Epithelial cell of proximal tubule (primary cell): ENCODE measurements at regions not wholly inside any gene's neighbourhood (a gene's known extent, or its start where the extent isn't known, plus 50 kb on each side); places are given as distances from the start of the nearest gene placed in this dataset.
"Not testable (repeated sequence)": the region's sequence is repeated elsewhere in the genome, so short reads cannot be mapped to it uniquely, and the experiment has no call there.

Experiments
- DNase-seq: peaks from one replicate; pipeline ENCODE4 v3.0.0-alpha.2; 2011; ENCODE audit warnings: low read depth
- H3K4me3 ChIP-seq: 2 replicates; pipeline ENCODE4 v1.5.1; 2011; ENCODE audit warnings: low read depth, mild to moderate bottlenecking, low read length
- TF ChIP-seq, protein P1 (sequence below): conservative IDR thresholded peaks from 2 replicates; pipeline ENCODE4 v1.5.1; 2012; ENCODE audit warnings: low read depth, mild to moderate bottlenecking, low read length

DNA sequence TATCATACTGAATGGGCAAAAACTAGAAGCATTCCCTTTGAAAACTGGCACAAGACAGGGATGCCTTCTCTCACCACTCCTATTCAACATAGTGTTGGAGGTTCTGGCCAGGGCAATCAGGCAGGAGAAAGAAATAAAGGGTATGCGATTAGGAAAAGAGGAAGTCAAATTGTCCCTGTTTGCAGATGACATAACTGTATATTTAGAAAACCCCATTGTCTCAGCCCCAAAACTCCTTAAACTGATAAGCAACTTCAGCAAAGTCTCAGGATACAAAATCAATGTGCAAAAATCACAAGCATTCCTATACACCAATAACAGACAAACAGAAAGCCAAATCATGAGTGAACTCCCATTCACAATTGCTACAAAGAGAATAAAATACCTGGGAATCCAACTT, 52.5 kb upstream of the CCDC71L start:
- H3K4me3 ChIP-seq, DNase-seq: not testable (repeated sequence)

DNA sequence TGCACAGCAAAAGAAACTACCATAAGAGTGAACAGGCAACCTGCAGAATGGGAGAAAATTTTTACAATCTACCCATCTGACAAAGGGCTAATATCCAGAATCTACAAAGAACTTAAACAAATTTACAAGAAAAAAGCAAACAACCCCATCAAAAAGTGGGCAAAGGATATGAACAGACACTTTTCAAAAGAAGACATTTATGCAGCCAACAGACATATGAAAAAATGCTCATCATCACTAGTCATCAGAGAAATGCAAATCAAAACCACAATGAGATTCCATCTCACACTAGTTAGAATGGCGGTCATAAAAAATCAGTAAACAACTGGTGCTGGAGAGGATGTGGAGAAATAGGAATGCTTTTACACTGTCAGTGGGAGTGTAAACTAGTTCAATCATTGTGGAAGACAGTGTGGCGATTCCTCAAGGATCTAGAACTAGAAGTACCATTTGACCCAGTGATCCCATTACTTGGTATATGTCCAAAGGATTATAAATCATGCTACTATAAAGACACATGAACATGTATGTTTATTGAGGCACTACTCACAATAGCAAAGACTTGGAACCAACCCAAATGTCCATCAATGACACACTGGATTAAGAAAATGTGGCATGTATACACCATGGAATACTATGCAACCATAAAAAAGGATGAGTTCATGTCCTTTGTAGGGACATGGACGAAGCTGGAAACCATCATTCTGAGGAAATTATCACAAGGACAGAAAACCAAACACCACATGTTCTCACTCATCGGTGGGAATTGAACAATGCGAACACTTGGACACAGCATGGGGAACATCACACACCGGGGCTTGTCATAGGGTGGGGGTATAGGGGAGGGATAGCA, 53.9 kb upstream of the CCDC71L start:
- not testable (repeated sequence) for DNase-seq, H3K4me3 ChIP-seq

DNA sequence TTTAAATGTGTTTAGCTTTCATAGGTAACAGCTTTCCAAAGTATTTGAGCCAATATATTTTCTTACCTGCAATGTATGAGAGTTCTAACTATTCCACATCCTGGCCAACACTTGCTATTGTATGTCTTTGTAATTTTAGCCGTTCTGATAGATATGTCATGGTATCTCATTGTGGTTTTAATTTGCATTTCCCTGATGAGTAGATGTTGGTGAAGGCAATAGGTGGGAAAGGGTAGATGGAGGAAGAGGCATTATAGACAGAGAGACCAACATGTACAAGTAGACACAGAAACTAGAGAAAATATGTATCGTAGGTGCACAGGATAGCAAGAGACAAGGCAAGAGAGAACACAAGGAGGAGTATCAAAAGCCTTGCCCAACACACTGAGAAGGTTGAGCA, 54.8 kb upstream of the CCDC71L start:
- DNase-seq: no peak
- TF ChIP-seq, protein P1, sequence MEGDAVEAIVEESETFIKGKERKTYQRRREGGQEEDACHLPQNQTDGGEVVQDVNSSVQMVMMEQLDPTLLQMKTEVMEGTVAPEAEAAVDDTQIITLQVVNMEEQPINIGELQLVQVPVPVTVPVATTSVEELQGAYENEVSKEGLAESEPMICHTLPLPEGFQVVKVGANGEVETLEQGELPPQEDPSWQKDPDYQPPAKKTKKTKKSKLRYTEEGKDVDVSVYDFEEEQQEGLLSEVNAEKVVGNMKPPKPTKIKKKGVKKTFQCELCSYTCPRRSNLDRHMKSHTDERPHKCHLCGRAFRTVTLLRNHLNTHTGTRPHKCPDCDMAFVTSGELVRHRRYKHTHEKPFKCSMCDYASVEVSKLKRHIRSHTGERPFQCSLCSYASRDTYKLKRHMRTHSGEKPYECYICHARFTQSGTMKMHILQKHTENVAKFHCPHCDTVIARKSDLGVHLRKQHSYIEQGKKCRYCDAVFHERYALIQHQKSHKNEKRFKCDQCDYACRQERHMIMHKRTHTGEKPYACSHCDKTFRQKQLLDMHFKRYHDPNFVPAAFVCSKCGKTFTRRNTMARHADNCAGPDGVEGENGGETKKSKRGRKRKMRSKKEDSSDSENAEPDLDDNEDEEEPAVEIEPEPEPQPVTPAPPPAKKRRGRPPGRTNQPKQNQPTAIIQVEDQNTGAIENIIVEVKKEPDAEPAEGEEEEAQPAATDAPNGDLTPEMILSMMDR: no peak

DNA sequence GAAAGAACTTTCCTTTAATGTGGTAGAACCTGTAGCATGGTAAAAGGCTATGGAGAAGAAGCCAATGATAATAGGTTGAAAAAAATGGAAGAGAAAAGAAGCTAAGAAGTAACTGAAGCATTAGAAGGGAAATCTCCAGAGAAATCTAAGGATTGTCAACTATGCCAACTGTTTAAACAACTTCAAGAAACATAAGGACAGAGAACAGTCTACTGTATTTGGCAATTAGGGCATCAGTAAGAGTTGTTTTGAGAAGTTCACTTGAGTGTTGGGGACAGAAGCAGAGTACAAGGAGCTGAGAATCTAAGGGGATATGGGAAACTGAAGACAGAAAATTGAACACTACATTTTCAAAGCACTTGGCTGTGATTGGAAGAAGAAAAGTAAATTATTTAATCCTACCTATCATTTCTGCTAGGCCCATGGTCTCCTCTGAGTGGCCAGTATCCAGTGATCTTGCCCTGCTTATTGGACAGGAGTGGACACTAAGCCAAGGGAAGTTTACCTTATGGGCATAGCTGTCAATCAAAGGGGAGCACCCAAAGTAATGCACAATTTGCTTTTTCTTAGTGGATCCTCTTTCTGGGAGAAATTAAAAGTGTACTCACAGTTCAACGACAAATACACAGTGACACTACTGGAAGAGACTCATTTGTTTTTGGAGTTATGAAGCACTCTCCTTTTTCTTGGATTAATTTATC, 56.4 kb upstream of the CCDC71L start:
- DNase-seq: no peak
- TF ChIP-seq, protein P1: no peak
- H3K4me3 ChIP-seq: no peak overlapping the region

More for the DNA sequence above, 54.8 kb upstream of the CCDC71L start:
- no peak overlapping the region for H3K4me3 ChIP-seq

DNA sequence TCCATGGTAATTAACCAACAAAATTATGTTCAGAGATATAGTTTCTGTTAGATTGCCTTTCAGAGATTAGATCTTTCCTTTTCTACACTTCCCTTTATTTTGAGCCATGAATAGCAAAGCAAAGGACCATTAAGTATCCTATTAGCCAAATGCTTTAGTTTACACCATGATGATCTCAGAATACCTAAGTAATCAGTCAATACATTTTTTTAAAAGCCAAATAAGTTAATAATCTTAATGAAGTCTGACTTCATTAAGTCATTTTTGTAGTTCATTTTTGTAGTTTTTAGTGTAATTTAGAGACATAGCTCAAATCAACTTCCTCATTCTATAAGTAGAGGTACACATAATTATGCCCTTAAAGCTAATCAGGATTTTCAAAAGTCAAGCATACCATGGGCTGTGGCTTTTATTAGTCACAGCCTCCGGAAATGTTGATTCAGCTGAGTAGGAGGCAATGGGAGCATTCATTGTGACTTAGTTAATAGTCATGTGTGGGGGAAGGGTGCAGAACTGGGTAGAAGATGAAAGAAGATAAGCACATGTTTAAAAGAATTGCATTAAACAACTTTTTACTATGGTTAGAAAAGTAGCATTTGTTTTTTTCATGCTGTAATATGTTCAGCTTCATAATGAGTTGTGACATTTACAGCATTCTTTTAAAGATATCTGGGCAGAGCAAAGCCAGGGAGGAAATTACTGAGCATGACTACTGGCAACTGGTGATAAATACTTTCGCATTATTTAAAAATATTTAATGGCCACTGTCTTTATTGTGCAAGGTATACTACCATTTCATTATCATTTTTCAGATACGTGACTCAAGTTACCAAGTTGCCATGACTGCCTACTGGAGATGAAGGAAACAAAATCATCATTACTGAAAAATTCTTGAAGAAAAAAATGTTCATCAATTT, 57.3 kb upstream of the CCDC71L start:
- peak; percentile 86 for DNase-seq
- no peak overlapping the region for H3K4me3 ChIP-seq
- TF ChIP-seq, protein P1: no peak

DNA sequence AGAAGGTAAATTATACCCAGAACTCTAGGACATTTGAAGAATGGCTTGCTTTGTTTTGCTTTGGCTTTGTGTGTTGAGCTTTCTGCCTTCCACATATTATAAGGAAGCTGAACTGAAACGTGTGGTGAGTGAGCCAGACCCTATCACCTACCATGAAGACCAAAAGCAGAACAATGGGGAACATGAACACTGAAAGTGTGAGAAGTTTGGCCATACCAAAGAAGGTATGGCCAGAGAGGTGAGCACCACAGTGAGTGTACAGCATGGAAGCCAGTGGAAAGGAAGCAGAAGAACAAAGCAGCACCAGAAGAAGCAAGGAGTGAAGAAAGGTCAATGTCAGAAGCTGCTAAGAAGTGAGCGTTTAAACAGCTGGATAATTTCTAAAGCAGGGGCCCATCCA, 59.7 kb upstream of the CCDC71L start:
- TF ChIP-seq, protein P1: no peak
- no peak overlapping the region for H3K4me3 ChIP-seq
- no peak for DNase-seq

DNA sequence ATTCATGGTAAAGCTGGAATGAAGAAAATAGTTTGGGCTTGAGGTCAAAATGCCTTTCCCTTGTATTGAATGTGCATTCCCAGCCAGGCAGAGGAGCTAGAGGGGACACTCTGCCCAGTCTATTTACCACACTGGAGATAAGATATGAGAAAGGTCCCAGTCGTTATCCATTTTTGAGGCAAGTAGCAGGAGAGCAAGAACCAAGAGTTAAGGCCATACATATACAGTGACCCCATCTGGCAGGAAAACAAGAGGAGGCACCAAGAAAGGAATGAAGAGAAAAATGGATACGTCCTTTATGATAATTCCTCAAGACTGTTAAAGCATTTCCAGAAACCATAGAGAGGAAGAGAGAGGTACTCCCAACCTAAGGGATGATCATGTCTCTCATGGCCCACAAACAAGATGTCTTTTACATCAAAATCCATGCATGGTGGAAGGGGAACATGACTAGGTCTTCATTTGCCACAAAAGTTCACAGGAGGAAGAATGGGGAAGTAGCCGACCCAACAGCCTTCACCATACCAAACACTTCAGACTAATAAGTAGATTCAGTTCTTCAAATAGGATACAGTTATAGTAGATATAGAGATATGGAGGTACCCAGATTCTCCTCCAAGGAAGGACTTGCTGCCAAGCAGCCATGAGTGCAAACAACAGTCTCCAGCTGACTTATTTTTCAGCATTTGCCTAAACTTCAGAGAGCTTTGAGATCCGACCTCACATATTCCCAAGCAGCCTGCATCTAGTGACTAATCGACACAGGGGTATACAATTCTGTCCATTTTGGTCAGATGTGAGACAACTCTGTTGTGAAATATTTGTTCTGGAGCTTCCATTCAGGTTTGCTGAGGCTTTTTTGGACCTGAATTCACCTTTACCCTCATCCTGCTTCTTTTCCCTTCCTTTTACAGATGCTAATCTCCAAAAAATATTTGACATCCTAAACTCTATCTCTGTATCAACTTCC, 61.1 kb upstream of the CCDC71L start:
- DNase-seq: no peak
- H3K4me3 ChIP-seq: no peak overlapping the region
- TF ChIP-seq, protein P1: no peak
